ENCODE measurements at regions not wholly inside any gene's neighbourhood (a gene's known extent, or its start where the extent isn't known, plus 50 kb on each side); places are given as distances from the start of the nearest gene placed in this dataset.

DNA sequence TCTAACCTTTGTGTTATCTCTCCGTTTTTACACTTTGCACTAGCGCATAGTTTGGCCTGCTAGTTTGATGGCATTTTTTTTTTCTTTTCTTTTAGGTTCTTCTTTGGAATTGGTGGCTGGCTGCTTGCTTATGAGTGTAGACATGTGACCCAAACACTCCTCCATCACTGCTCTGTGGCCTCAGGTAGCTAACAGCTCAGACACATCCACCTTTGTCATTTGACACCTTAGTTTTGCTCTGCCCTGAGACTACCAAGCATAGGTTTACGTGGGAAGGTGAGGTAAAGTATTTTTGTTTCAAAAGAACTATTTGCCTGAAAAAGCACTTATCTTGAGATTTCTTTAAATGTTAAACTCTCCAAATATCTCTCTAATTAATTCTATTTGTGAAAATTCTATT is 368.4 kb upstream of the MAP3K7 start:
- WGBS (ENCODE audit: insufficient coverage, low coverage, low lambda C conversion rate, missing lambda C conversion rate) = 48% methylated on average over 3 of the region's 3 CpGs
- no peaks in the 10 kb centered on the region for H3K27me3 ChIP-seq
- no peak for TF ChIP-seq POLR2A (IDR thresholded peaks at IDR 0.05)
- H3K9me3 ChIP-seq = no peaks in the 10 kb centered on the region
- no peaks in the 10 kb centered on the region for H3K36me3 ChIP-seq
- no peak for ATAC-seq
- intact Hi-C loops (cut with DNase I) = no loop called here
- H3K4me3 ChIP-seq = no peak overlapping the region
- DNase-seq = no peak
- H3K27ac ChIP-seq = no peak overlapping the region
- H3K4me1 ChIP-seq = no peaks in the 10 kb centered on the region

- intact Hi-C loops (cut with DNase I) = no loop called here
- no peaks in the 10 kb centered on the region for H3K4me1 ChIP-seq
- no peak overlapping the region for H3K4me3 ChIP-seq
- no peak overlapping the region for H3K27ac ChIP-seq
- no peaks in the 10 kb centered on the region for H3K27me3 ChIP-seq
- ATAC-seq = no peak
- TF ChIP-seq CTCF (IDR thresholded peaks at IDR 0.05) (no peak), POLR2A (IDR thresholded peaks at IDR 0.05) (no peak)
- H3K9me3 ChIP-seq = no peaks in the 10 kb centered on the region
- H3K36me3 ChIP-seq = no peaks in the 10 kb centered on the region
- no peak for DNase-seq
Measured at GRCh38 chr6:90953405-90954161, 366.7 kb upstream of the MAP3K7 start.

DNA sequence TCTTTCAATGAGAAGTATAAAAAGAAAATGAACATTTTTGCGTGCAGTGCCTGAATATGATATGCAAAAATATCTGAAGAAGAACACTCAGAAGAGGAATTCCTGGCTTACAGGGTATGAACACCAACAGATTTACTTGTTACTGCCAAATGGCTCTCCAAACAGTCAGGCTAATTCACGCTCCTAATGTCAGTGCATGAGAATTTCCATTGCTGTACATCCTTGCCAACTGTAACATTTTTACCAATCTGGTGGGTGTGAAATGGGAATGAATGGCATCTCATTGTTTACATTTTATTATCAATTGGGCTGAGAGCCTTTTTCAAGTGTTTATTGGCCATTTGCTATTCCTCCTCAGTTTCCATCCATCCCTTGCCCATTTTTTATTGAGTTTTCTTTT is 365.3 kb upstream of the MAP3K7 start:
- Histone ChIP-seq H3K4me3 (no peak overlapping the region), H3K9me3 (no peaks in the 10 kb centered on the region), H3K27ac (no peak overlapping the region), H3K27me3 (no peaks in the 10 kb centered on the region), H3K36me3 (no peaks in the 10 kb centered on the region), H3K4me1 (no peaks in the 10 kb centered on the region)
- DNase-seq = no peak
- ATAC-seq = no peak
- intact Hi-C loops (cut with DNase I) = no loop called here
- WGBS (ENCODE audit: insufficient coverage, low coverage, low lambda C conversion rate, missing lambda C conversion rate) = 48% methylated on average over 2 of the region's 2 CpGs
- TF ChIP-seq CTCF (IDR thresholded peaks at IDR 0.05) (no peak), POLR2A (IDR thresholded peaks at IDR 0.05) (no peak)

DNA sequence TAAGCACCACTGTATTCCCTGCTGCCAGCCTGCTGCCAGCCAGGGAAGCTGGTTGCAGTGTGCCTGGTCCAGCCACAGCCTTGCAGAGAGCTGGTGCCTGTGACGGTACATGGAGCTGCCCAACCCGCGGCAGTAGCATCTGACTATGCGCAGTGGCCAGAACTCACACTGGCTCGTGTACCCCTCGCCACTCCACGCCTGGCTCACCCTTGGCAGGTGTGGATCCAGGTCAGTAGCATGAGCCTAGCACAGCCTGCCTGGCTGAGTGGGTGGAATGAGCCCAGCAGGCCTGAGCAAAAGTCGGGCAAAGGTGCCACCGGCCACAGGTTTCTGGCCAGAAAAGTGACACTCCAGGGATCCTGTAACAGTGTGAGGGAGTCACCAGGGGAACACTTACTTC is 361.7 kb upstream of the MAP3K7 start:
- TF ChIP-seq POLR2A (IDR thresholded peaks at IDR 0.05) (no peak), CTCF (IDR thresholded peaks at IDR 0.05) (no peak)

DNA sequence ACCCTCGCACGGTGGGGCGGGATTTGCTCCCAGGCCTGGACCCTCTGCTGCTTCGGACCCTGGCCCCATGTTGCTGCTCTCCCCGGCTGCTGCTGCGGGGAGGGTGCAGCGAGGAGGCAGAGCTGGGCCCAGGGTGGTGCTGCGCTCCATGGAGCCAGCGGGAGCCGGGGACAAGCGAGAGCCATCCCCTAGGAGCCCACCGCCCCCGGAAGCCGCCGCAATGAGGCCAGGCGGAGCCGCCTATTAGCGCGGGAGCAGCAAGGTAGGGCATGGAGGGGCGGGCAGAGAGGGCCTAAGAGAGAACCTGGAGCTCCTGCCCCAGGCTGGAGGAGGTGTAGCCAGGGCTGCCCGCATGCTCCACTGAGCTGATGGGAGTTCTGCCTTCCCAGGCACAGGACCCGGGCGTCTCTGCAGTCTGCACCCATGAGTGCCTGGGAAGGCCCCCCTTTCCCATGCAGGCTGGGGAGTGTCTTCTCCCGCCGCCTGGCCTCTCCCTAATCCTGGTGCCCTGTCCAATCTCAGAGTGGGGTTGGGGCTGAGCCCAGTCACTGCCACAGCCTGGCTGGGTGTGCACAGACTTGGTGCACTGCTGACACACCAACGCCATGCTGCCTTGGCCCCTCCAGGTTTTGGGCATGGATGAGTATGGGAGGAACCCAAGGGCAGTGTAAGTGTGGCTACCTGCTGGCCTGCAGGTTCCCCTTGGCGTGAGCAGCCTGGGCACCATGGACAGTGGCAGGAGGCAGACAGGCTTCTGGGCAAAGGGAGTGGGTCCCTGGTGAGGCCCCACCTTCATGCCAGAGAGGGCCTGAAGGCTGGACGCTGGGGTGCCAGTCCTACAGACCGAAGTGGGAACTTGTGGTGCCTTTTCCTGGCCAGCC is 360.6 kb upstream of the MAP3K7 start:
- Histone ChIP-seq H3K36me3 (no peaks in the 10 kb centered on the region), H3K27me3 (no peaks in the 10 kb centered on the region), H3K4me3 (no peak overlapping the region), H3K27ac (no peak overlapping the region), H3K4me1 (no peaks in the 10 kb centered on the region), H3K9me3 (no peaks in the 10 kb centered on the region)
- peak in 1 of 4 donors; percentile 41 for ATAC-seq
- DNase-seq = no peak
- intact Hi-C loops (cut with DNase I) = no loop called here
- WGBS (ENCODE audit: insufficient coverage, low coverage, low lambda C conversion rate, missing lambda C conversion rate) = 40% methylated on average over 1 of the region's 29 CpGs
- TF ChIP-seq POLR2A (IDR thresholded peaks at IDR 0.05) (no peak), CTCF (IDR thresholded peaks at IDR 0.05) (no peak)

More for the DNA sequence above, 361.7 kb upstream of the MAP3K7 start:
- Histone ChIP-seq H3K27ac (no peak overlapping the region), H3K4me3 (no peak overlapping the region), H3K9me3 (no peaks in the 10 kb centered on the region), H3K27me3 (no peaks in the 10 kb centered on the region), H3K4me1 (no peaks in the 10 kb centered on the region), H3K36me3 (no peaks in the 10 kb centered on the region)
- DNase-seq (no peak), ATAC-seq (peak in 1 of 4 donors; percentile 30)
- no CpG with 5 or more reads among the region's 9 CpGs for WGBS (ENCODE audit: insufficient coverage, low coverage, low lambda C conversion rate, missing lambda C conversion rate)
- intact Hi-C loops (cut with DNase I) = no loop called here
